Chondrocyte (in vitro differentiated cells): ENCODE measurements at regions not wholly inside any gene's neighbourhood (a gene's known extent, or its start where the extent isn't known, plus 50 kb on each side); places are given as distances from the start of the nearest gene placed in this dataset.

Experiments used
- DNase-seq: peaks from one replicate; pipeline ENCODE4 v3.0.0; 2021; ENCODE audit warnings: mixed read lengths, low spot score
- H3K27ac Mint-ChIP-seq: one replicate; pipeline ENCODE4 v1.8.0; 2021; ENCODE audit warnings: mild to moderate bottlenecking, moderate library complexity, mixed read lengths; ENCODE audit not compliant: unreplicated experiment
- H3K27me3 Mint-ChIP-seq: 2 replicates; pipeline ENCODE4 v1.8.0; 2021; ENCODE audit warnings: low read depth, mixed read lengths
- H3K36me3 Mint-ChIP-seq: 2 replicates; pipeline ENCODE4 v1.8.0; 2021; ENCODE audit warnings: low read depth, mixed read lengths
- H3K4me1 Mint-ChIP-seq: 2 replicates; pipeline ENCODE4 v1.8.0; 2021; ENCODE audit warnings: low read depth, mild to moderate bottlenecking, mixed read lengths
- H3K4me3 Mint-ChIP-seq: one replicate; pipeline ENCODE4 v1.8.0; 2021; ENCODE audit warnings: mild to moderate bottlenecking, moderate library complexity, mixed read lengths; ENCODE audit not compliant: unreplicated experiment
- H3K9me3 Mint-ChIP-seq: 2 replicates; pipeline ENCODE4 v1.8.0; 2021; ENCODE audit warnings: low read depth, mixed read lengths
- CTCF ChIP-seq: fragments of 200-600 bp; sonication (generic); IDR thresholded peaks from 2 replicates; pipeline ENCODE4 v1.5.0; 2021; ENCODE audit warnings: antibody characterized with exemption, mild to moderate bottlenecking, moderate library complexity

GRCh38 chr16:50988441-50988840, 162.6 kb downstream of the SALL1 start:
- no peak overlapping the region for H3K4me3 Mint-ChIP-seq
- TF ChIP-seq CTCF = no peak
- no peak overlapping the region for H3K27ac Mint-ChIP-seq
- no peaks in the 10 kb centered on the region for H3K36me3 Mint-ChIP-seq
- no peak for DNase-seq
- no peaks in the 10 kb centered on the region for H3K4me1 Mint-ChIP-seq
- H3K27me3 Mint-ChIP-seq = no peaks in the 10 kb centered on the region
- H3K9me3 Mint-ChIP-seq = peaks cover 24% of the 10 kb centered on the region

GRCh38 chr16:50986453-50986852, 164.6 kb downstream of the SALL1 start:
- Mint-ChIP-seq H3K27me3 (no peaks in the 10 kb centered on the region), H3K9me3 (peaks cover 28% of the 10 kb centered on the region), H3K4me1 (no peaks in the 10 kb centered on the region), H3K27ac (no peak overlapping the region), H3K36me3 (no peaks in the 10 kb centered on the region), H3K4me3 (no peak overlapping the region)
- DNase-seq = no peak
- no peak for TF ChIP-seq CTCF

- no peak for DNase-seq
- H3K27me3 Mint-ChIP-seq = no peaks in the 10 kb centered on the region
- no peaks in the 10 kb centered on the region for H3K36me3 Mint-ChIP-seq
- H3K4me1 Mint-ChIP-seq = no peaks in the 10 kb centered on the region
- H3K9me3 Mint-ChIP-seq = peaks cover 28% of the 10 kb centered on the region
- no peak overlapping the region for H3K4me3 Mint-ChIP-seq
- no peak overlapping the region for H3K27ac Mint-ChIP-seq
- TF ChIP-seq CTCF = no peak
Measured at GRCh38 chr16:50985733-50986132, 165.3 kb downstream of the SALL1 start.

- DNase-seq = no peak
- Mint-ChIP-seq H3K4me1 (no peaks in the 10 kb centered on the region), H3K9me3 (peaks cover 23% of the 10 kb centered on the region), H3K27ac (no peak overlapping the region), H3K36me3 (no peaks in the 10 kb centered on the region), H3K4me3 (no peak overlapping the region), H3K27me3 (no peaks in the 10 kb centered on the region)
- TF ChIP-seq CTCF = no peak
Measured at GRCh38 chr16:50984688-50985087, 166.4 kb downstream of the SALL1 start.

- TF ChIP-seq CTCF = no peak
- Mint-ChIP-seq H3K4me3 (no peak overlapping the region), H3K9me3 (peaks cover 20% of the 10 kb centered on the region), H3K4me1 (no peaks in the 10 kb centered on the region), H3K27me3 (no peaks in the 10 kb centered on the region), H3K36me3 (no peaks in the 10 kb centered on the region), H3K27ac (no peak overlapping the region)
- no peak for DNase-seq
Measured at GRCh38 chr16:50982808-50983207, 168.3 kb downstream of the SALL1 start.
